Kidney epithelial cell (primary cell): ENCODE measurements at regions not wholly inside any gene's neighbourhood (a gene's known extent, or its start where the extent isn't known, plus 50 kb on each side); places are given as distances from the start of the nearest gene placed in this dataset.

Experiments used
- DNase-seq: peaks from one replicate; pipeline ENCODE4 v3.0.0-alpha.2; 2010; ENCODE audit warnings: low read depth
- H3K27me3 ChIP-seq: 2 replicates; pipeline ENCODE4 v1.6.0; 2011; ENCODE audit warnings: low read length; ENCODE audit not compliant: control insufficient read depth, insufficient read depth
- H3K36me3 ChIP-seq: 2 replicates; pipeline ENCODE4 v1.5.1; 2011; ENCODE audit warnings: low read length; ENCODE audit not compliant: control insufficient read depth, insufficient read depth
- H3K4me3 ChIP-seq: 2 replicates; pipeline ENCODE4 v1.5.1; 2011; ENCODE audit warnings: low read depth, mild to moderate bottlenecking, control low read depth, low read length
- CTCF ChIP-seq: IDR thresholded peaks from 2 replicates; pipeline ENCODE4 v1.5.1; 2011; ENCODE audit warnings: mild to moderate bottlenecking, moderate library complexity, low read length, control low read depth, inconsistent platforms; ENCODE audit not compliant: insufficient read depth, poor library complexity, severe bottlenecking

- H3K36me3 ChIP-seq: no peaks in the 10 kb centered on the region
- no peak for TF ChIP-seq CTCF
- H3K27me3 ChIP-seq: no peaks in the 10 kb centered on the region
- no peak overlapping the region for H3K4me3 ChIP-seq
- DNase-seq: no peak
Measured at GRCh38 chr10:2714597-2714996, 352.8 kb upstream of the PFKP start.

GRCh38 chr10:2703953-2704352 lies 363.4 kb upstream of the PFKP start:
- Histone ChIP-seq H3K4me3 (no peak overlapping the region), H3K36me3 (no peaks in the 10 kb centered on the region), H3K27me3 (no peaks in the 10 kb centered on the region)
- no peak for TF ChIP-seq CTCF
- DNase-seq: no peak

GRCh38 chr10:2701802-2702201 lies 365.5 kb upstream of the PFKP start:
- no peak for DNase-seq
- H3K36me3 ChIP-seq: no peaks in the 10 kb centered on the region

DNA sequence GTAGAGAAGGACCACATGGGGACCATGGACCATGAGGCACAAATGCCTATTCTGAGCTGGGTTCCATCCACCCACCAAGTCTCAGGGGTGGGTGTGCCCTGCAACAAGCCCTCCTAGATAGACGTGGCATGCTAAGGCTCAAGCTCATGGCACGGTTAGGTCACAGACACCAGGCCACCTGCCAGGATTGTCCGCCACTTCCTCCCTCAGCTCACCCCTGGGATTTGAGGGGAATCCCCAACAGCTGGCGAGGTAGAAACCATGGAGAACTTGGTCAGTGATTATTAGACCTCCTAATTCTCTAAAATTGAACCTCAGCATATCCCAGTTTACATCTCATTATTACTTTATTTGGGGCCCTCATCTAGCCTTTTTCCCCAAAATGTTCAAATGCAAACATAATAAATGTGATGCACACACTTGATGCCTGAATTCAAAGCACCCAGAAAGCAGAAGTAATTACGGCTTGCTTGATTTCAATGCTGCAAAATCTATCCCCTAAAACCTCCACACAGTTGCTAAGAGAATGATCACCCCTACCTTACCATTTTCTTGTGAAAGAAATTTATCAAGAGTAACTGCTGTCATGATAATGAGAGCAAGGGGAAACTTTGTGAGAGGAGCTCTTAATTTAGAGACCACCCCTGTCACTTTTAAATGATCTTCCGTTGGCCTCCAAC lies 366.6 kb upstream of the PFKP start:
- no peak for DNase-seq
- no peak overlapping the region for H3K4me3 ChIP-seq
- no peaks in the 10 kb centered on the region for H3K27me3 ChIP-seq
- H3K36me3 ChIP-seq: no peaks in the 10 kb centered on the region
- no peak for TF ChIP-seq CTCF

More at GRCh38 chr10:2701802-2702201, 365.5 kb upstream of the PFKP start:
- no peak for TF ChIP-seq CTCF
- H3K27me3 ChIP-seq: no peaks in the 10 kb centered on the region
- H3K4me3 ChIP-seq: no peak overlapping the region

DNA sequence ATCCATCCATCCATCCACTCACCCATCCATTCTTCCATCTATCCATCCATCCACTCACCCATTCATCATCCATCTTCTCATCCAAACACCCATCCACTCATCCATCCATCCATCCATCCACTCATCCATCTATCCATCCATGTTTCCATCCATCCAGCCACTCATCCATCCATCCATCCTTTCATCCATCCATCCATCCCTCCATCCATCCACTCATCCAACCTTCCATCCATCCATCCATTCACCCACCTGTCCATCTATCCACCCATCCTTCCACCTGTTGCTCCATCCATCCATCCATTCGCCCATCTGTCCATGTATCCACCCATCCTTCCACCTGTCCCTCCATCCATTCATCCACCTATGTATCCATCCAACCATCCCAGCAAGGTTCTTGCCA lies 378.4 kb upstream of the PFKP start:
- no peaks in the 10 kb centered on the region for H3K36me3 ChIP-seq
- no peak for DNase-seq
- no peaks in the 10 kb centered on the region for H3K27me3 ChIP-seq
- no peak for TF ChIP-seq CTCF
- no peak overlapping the region for H3K4me3 ChIP-seq

GRCh38 chr10:2686691-2687090 lies 380.7 kb upstream of the PFKP start:
- TF ChIP-seq CTCF: no peak
- no peaks in the 10 kb centered on the region for H3K27me3 ChIP-seq
- H3K36me3 ChIP-seq: no peaks in the 10 kb centered on the region
- DNase-seq: no peak
- no peak overlapping the region for H3K4me3 ChIP-seq
